Loucy (cell line): ENCODE measurements at regions not wholly inside any gene's neighbourhood (a gene's known extent, or its start where the extent isn't known, plus 50 kb on each side); places are given as distances from the start of the nearest gene placed in this dataset.

ENCODE experiments used
- H2AFZ ChIP-seq: fragments of 200-600 bp; sonication (generic); 2 replicates; pipeline ENCODE4 v1.6.0; 2016; ENCODE audit warnings: antibody characterized with exemption, mild to moderate bottlenecking, low read length, moderate library complexity
- H3F3A ChIP-seq: fragments of 200-600 bp; 2 replicates; pipeline ENCODE4 v1.6.0; 2016; ENCODE audit warnings: antibody characterized with exemption, low read depth, mild to moderate bottlenecking
- H3K27me3 ChIP-seq: fragments of 200-600 bp; sonication (generic); 2 replicates; pipeline ENCODE4 v1.6.1; 2014; ENCODE audit warnings: low read length, mild to moderate bottlenecking; ENCODE audit not compliant: insufficient read depth, poor library complexity, severe bottlenecking
- H3K36me3 ChIP-seq: fragments of 200-600 bp; sonication (generic); 2 replicates; pipeline ENCODE4 v1.6.1; 2016; ENCODE audit warnings: low read length; ENCODE audit not compliant: insufficient read depth
- H3K4me1 ChIP-seq: fragments of 200-600 bp; sonication (generic); 2 replicates; pipeline ENCODE4 v1.5.1; 2014; ENCODE audit warnings: low read length, mild to moderate bottlenecking; ENCODE audit not compliant: insufficient read depth, poor library complexity, severe bottlenecking
- H3K4me2 ChIP-seq: fragments of 200-600 bp; sonication (generic); 2 replicates; pipeline ENCODE4 v1.6.0; 2014; ENCODE audit warnings: antibody characterized with exemption, low read length, low read depth, mild to moderate bottlenecking; ENCODE audit not compliant: poor library complexity, severe bottlenecking
- H3K4me3 ChIP-seq: fragments of 200-600 bp; sonication (generic); 2 replicates; pipeline ENCODE4 v1.5.1; 2014; ENCODE audit warnings: low read length, mild to moderate bottlenecking, mixed read lengths; ENCODE audit not compliant: poor library complexity, severe bottlenecking
- H3K79me2 ChIP-seq: fragments of 200-600 bp; sonication (generic); 2 replicates; pipeline ENCODE4 v1.6.1; 2014; ENCODE audit warnings: low read length; ENCODE audit not compliant: insufficient read depth
- H3K9ac ChIP-seq: fragments of 200-600 bp; sonication (generic); 2 replicates; pipeline ENCODE4 v1.6.0; 2014; ENCODE audit warnings: mild to moderate bottlenecking, low read depth, low read length, moderate library complexity; ENCODE audit not compliant: poor library complexity, severe bottlenecking
- H3K9me2 ChIP-seq: fragments of 200-600 bp; sonication (generic); replicated peaks from 2 replicates; pipeline ENCODE4 v1.6.1; 2016; ENCODE audit warnings: low read depth, low read length, mixed read lengths
- H3K9me3 ChIP-seq: fragments of 200-600 bp; sonication (generic); 2 replicates; pipeline ENCODE4 v1.6.1; 2014; ENCODE audit warnings: mild to moderate bottlenecking, antibody characterized with exemption, low read length, low read depth; ENCODE audit not compliant: insufficient read depth
- H4K20me1 ChIP-seq: fragments of 200-600 bp; sonication (generic); 2 replicates; pipeline ENCODE4 v1.6.0; 2014; ENCODE audit warnings: antibody characterized with exemption, low read length, mild to moderate bottlenecking; ENCODE audit not compliant: insufficient read depth, poor library complexity, severe bottlenecking
- CTCF ChIP-seq: fragments of 200-600 bp; sonication (generic); conservative IDR thresholded peaks from 2 replicates; pipeline ENCODE4 v1.5.1; 2014; ENCODE audit warnings: mild to moderate bottlenecking, antibody characterized with exemption, low read length
- EZH2phosphoT487 ChIP-seq: fragments of 200-600 bp; IDR thresholded peaks from 2 replicates; pipeline ENCODE4 v1.6.1; 2018; ENCODE audit warnings: antibody characterized with exemption, mild to moderate bottlenecking, moderate library complexity, borderline replicate concordance

- H4K20me1 ChIP-seq: no peaks in the 10 kb centered on the region
- no peak overlapping the region for H3K4me2 ChIP-seq
- no peaks in the 10 kb centered on the region for H3K36me3 ChIP-seq
- no peaks in the 10 kb centered on the region for H3F3A ChIP-seq
- H3K4me3 ChIP-seq: no peak overlapping the region
- no peaks in the 10 kb centered on the region for H3K9me3 ChIP-seq
- H3K9ac ChIP-seq: no peak overlapping the region
- no peaks in the 10 kb centered on the region for H3K27me3 ChIP-seq
- H2AFZ ChIP-seq: no peak overlapping the region
- H3K9me2 ChIP-seq: no peaks in the 10 kb centered on the region
- H3K79me2 ChIP-seq: no peaks in the 10 kb centered on the region
- TF ChIP-seq CTCF: no peak
- no peak for TF ChIP-seq EZH2phosphoT487
- no peaks in the 10 kb centered on the region for H3K4me1 ChIP-seq
Observed at GRCh38 chr3:115525731-115526130, 97.6 kb upstream of the GAP43 start.

GRCh38 chr3:115533218-115533617 is 90.1 kb upstream of the GAP43 start:
- Histone ChIP-seq H3K9me2 (no peaks in the 10 kb centered on the region), H3K4me1 (no peaks in the 10 kb centered on the region), H3F3A (no peaks in the 10 kb centered on the region), H3K9ac (no peak overlapping the region), H3K9me3 (no peaks in the 10 kb centered on the region), H3K79me2 (no peaks in the 10 kb centered on the region), H3K27me3 (no peaks in the 10 kb centered on the region), H4K20me1 (no peaks in the 10 kb centered on the region), H2AFZ (no peak overlapping the region), H3K4me2 (no peak overlapping the region), H3K4me3 (no peak overlapping the region), H3K36me3 (no peaks in the 10 kb centered on the region)
- no peak for TF ChIP-seq CTCF
- TF ChIP-seq EZH2phosphoT487: no peak

- Histone ChIP-seq H3K27me3 (no peaks in the 10 kb centered on the region), H3K4me1 (no peaks in the 10 kb centered on the region), H2AFZ (no peak overlapping the region), H3K9me3 (no peaks in the 10 kb centered on the region), H3F3A (no peaks in the 10 kb centered on the region), H3K4me2 (no peak overlapping the region), H3K79me2 (no peaks in the 10 kb centered on the region), H4K20me1 (no peaks in the 10 kb centered on the region), H3K4me3 (no peak overlapping the region), H3K9me2 (no peaks in the 10 kb centered on the region), H3K9ac (no peak overlapping the region), H3K36me3 (no peaks in the 10 kb centered on the region)
- TF ChIP-seq CTCF (no peak), EZH2phosphoT487 (no peak)
Observed at GRCh38 chr3:115536171-115536570, 87.1 kb upstream of the GAP43 start.
